HepG2 (cell line): ENCODE measurements at regions not wholly inside any gene's neighbourhood (a gene's known extent, or its start where the extent isn't known, plus 50 kb on each side); places are given as distances from the start of the nearest gene placed in this dataset.

Experiments
- EZH2 ChIP-seq: conservative IDR thresholded peaks from 2 replicates; pipeline ENCODE4 v1.6.1; 2012; ENCODE audit warnings: mild to moderate bottlenecking, low read depth, low read length, moderate library complexity
- NCOA1 ChIP-seq: sonication (generic); formaldehyde crosslinking; IDR thresholded peaks from 2 replicates; pipeline ENCODE4 v1.9.0; 2021; ENCODE audit warnings: missing genetic modification reagents
- RAD51 ChIP-seq: fragments of 450-650 bp; IDR thresholded peaks from 2 replicates; pipeline ENCODE4 v1.6.1; 2016; ENCODE audit warnings: borderline replicate concordance
- SUZ12 ChIP-seq: fragments of 150-350 bp; IDR thresholded peaks from 2 replicates; pipeline ENCODE4 v1.6.1; 2014; ENCODE audit warnings: low read depth, low read length
- TF ChIP-seq, protein P1 (sequence below): sonication (generic); formaldehyde crosslinking; IDR thresholded peaks from 2 replicates; pipeline ENCODE4 v1.5.0; 2020; ENCODE audit warnings: mild to moderate bottlenecking, missing genetic modification reagents, moderate library complexity

DNA sequence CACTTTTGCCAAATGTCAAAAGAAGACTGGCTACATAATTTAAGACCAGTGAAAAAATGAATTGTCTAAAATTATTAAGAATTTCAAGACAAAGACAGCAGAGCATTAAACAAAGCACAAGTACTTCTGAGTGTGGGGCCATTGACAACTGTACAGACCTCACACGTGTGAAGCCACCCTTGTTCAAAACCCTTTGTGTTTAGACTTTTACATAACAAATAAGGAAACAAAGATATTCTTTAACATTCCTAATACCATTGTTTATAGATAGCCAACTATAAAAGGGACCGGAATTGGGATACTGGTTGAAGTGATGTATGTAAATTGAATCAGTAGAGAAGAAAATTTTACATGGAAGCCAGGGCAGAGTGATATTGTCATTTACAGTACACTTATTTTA, 624.2 kb downstream of the PCDH18 start:
- TF ChIP-seq, protein P1, sequence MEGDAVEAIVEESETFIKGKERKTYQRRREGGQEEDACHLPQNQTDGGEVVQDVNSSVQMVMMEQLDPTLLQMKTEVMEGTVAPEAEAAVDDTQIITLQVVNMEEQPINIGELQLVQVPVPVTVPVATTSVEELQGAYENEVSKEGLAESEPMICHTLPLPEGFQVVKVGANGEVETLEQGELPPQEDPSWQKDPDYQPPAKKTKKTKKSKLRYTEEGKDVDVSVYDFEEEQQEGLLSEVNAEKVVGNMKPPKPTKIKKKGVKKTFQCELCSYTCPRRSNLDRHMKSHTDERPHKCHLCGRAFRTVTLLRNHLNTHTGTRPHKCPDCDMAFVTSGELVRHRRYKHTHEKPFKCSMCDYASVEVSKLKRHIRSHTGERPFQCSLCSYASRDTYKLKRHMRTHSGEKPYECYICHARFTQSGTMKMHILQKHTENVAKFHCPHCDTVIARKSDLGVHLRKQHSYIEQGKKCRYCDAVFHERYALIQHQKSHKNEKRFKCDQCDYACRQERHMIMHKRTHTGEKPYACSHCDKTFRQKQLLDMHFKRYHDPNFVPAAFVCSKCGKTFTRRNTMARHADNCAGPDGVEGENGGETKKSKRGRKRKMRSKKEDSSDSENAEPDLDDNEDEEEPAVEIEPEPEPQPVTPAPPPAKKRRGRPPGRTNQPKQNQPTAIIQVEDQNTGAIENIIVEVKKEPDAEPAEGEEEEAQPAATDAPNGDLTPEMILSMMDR (CRISPR knock-in tag) = no peak
- TF ChIP-seq RAD51 (no peak), EZH2 (no peak), NCOA1 (no peak), SUZ12 (no peak)
